Upper lobe of left lung (tissue), 6 donors: ENCODE measurements at regions not wholly inside any gene's neighbourhood (a gene's known extent, or its start where the extent isn't known, plus 50 kb on each side); places are given as distances from the start of the nearest gene placed in this dataset.

Experiments used
- ATAC-seq, 2 donors: fragments of 200-7000 bp; cut with Tn5 transposase; one replicate each; pipeline ENCODE4 v1.9.1; 2022; ENCODE audit warnings: mild to moderate bottlenecking in 2 of 2, moderate library complexity in 2 of 2; ENCODE audit not compliant: low FRiP score in 2 of 2
- DNase-seq, 2 donors: peaks; one replicate each; pipeline ENCODE4 v3.0.0-alpha.2; 2019 to 2020
- H3K27ac ChIP-seq, 4 donors: fragments of 200-600 bp; sonication (generic); one replicate each; pipeline ENCODE4 v1.5.1; 2016 to 2019
- H3K27me3 ChIP-seq, 4 donors: fragments of 200-600 bp; sonication (generic); one replicate each; pipeline ENCODE4 v1.5.1; 2017 to 2019
- H3K36me3 ChIP-seq, 4 donors: fragments of 200-600 bp; sonication (generic); one replicate each; pipeline ENCODE4 v1.5.1; 2016 to 2019
- H3K4me1 ChIP-seq, 4 donors: fragments of 200-600 bp; sonication (generic); one replicate each; pipeline ENCODE4 v1.5.1; 2018 to 2019
- H3K4me3 ChIP-seq, 4 donors: fragments of 200-600 bp; sonication (generic); one replicate each; pipeline ENCODE4 v1.5.1; 2017 to 2019; ENCODE audit warnings: mild to moderate bottlenecking in 2 of 4, moderate library complexity in 1 of 4
- H3K9me3 ChIP-seq, 4 donors: fragments of 200-600 bp; sonication (generic); one replicate each; pipeline ENCODE4 v1.5.1; 2018 to 2019
- CTCF ChIP-seq, 6 experiments: fragments of 450-650 bp in 4 of 6; fragments of 200-600 bp in 2 of 6; sonication (generic) in 2 of 6; IDR thresholded peaks; one replicate each; pipeline ENCODE4 v1.5.1; 2016 to 2019; ENCODE audit warnings: antibody characterized with exemption in 6 of 6
- EP300 ChIP-seq, 4 donors: sonication (generic); formaldehyde crosslinking; IDR thresholded peaks; one replicate each; pipeline ENCODE4 v1.5.1; 2017; ENCODE audit warnings: antibody characterized with exemption in 4 of 4, control low read depth in 2 of 4
- POLR2A ChIP-seq, 4 donors: fragments of 450-650 bp; IDR thresholded peaks; one replicate each; pipeline ENCODE4 v1.5.1; 2016 to 2017; ENCODE audit warnings: antibody characterized with exemption in 4 of 4, mild to moderate bottlenecking in 2 of 4
- POLR2AphosphoS5 ChIP-seq, 2 donors: sonication (generic); formaldehyde crosslinking; IDR thresholded peaks; one replicate each; pipeline ENCODE4 v1.5.1; 2017; ENCODE audit warnings: antibody characterized with exemption in 2 of 2
- WGBS, 2 donors: methylation state at CpG; one replicate each; pipeline ENCODE4 v1.1.5; 2017 to 2018; 5-methylcytosine and 5-hydroxymethylcytosine counted together
- donor health status: DM: no; HTN: no; CAD: no; lungs with moderate emphysema.
- donor health status: DM: no; HTN: yes; CAD: no; lungs with severe emphysema.

DNA sequence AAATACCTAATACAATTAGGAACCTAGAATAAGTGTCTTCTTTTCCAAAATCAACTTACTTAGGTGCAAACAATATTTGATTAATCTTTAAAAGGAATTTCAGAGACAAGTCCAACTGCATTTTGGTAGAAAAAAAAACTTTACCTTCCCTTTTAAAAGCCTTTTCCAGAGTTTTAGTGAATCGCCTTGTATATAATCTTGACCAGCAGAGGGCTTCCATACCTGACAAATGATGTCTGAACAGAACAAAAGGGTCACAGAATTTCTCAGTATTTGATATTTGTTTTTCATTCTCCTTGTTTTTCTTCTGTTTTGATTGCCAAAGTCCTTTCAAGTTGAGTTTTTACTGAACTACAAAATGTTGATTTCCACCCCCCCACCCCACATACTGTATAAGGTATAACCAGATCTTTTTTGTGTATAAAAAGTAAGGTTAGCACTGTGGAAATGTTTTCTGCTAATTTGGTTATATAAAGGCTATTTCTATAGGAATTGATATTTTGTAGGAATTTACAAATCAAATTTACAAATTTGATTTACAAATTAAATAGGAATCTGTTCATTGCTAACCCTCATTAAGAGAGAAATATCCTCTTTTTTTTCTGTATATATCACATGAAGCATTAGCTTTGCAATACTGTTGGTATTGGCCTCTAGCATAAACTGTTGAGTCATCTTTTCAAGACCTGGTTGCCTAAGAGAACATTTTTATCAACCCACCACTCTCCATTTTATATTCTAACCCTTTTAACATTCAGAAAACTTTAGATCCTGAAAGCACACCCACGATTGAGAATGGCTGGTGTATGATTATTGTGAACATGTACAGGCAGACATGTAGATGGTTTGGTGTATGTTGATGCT is 464.1 kb upstream of the RARB start:
- DNase-seq = no peak

GRCh38 chr3:24965706-24966385 is 462.2 kb upstream of the RARB start:
- H3K36me3 ChIP-seq = no peaks in the 10 kb centered on the region
- TF ChIP-seq POLR2AphosphoS5 (IDR thresholded peaks at IDR 0.05) = no peak
- TF ChIP-seq CTCF (IDR thresholded peaks at IDR 0.05) = no peak
- no peak for TF ChIP-seq POLR2A (IDR thresholded peaks at IDR 0.05)
- no peak for TF ChIP-seq EP300 (IDR thresholded peaks at IDR 0.05)
- no peak overlapping the region for H3K27ac ChIP-seq
- no peaks in the 10 kb centered on the region for H3K27me3 ChIP-seq
- DNase-seq (no peak), ATAC-seq (no peak)
- H3K4me1 ChIP-seq = no peaks in the 10 kb centered on the region
- no peak overlapping the region for H3K4me3 ChIP-seq
- no peaks in the 10 kb centered on the region for H3K9me3 ChIP-seq
- 77 to 81% methylated on average over 2 of the region's 2 CpGs for WGBS, 2 donors

More for the DNA sequence above, 464.1 kb upstream of the RARB start:
- Histone ChIP-seq H3K27ac (no peak overlapping the region), H3K4me3 (no peak overlapping the region), H3K9me3 (no peaks in the 10 kb centered on the region), H3K27me3 (no peaks in the 10 kb centered on the region), H3K36me3 (no peaks in the 10 kb centered on the region), H3K4me1 (no peaks in the 10 kb centered on the region)
- TF ChIP-seq CTCF (IDR thresholded peaks at IDR 0.05) (peak in 4 of 6 experiments; percentile 33 to 54 (median 44)), POLR2A (IDR thresholded peaks at IDR 0.05) (no peak)
- ATAC-seq = peak in 1 of 2 donors; percentile 50
- WGBS, 2 donors = 64 to 67% methylated on average over 2 of the region's 2 CpGs

DNA sequence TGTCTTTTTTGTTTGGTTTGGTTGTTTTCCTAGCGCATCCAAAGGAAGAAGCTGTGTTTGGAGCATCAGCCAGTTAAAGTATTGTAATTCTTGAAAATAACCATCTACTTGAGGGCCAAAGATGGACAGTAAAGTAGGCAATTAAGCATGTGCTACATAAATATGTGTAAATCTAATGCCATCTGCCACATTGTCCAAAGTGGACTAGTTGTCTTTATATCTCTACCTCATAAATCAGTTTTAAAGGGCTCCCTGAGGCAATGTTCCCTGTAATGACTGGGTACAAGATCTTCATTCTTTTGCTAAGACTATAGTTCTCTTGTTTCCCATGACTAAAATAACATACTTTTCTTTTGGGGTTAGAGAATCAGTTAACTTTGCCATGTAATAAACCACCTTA is 460.0 kb upstream of the RARB start:
- no peak for DNase-seq
- Histone ChIP-seq H3K4me3 (no peak overlapping the region), H3K4me1 (no peaks in the 10 kb centered on the region), H3K9me3 (no peaks in the 10 kb centered on the region), H3K27ac (no peak overlapping the region), H3K27me3 (no peaks in the 10 kb centered on the region), H3K36me3 (no peaks in the 10 kb centered on the region)
- 91 to 94% methylated on average over 1 of the region's 1 CpG for WGBS, 2 donors
- TF ChIP-seq POLR2AphosphoS5 (IDR thresholded peaks at IDR 0.05) (no peak), CTCF (IDR thresholded peaks at IDR 0.05) (no peak), POLR2A (IDR thresholded peaks at IDR 0.05) (no peak), EP300 (IDR thresholded peaks at IDR 0.05) (no peak)
- ATAC-seq = no peak

GRCh38 chr3:24972491-24972890 is 455.6 kb upstream of the RARB start:
- H3K4me3 ChIP-seq = no peak overlapping the region
- no peaks in the 10 kb centered on the region for H3K27me3 ChIP-seq
- 76 to 87% methylated on average over 1 of the region's 1 CpG for WGBS, 2 donors
- no peak overlapping the region for H3K27ac ChIP-seq
- H3K4me1 ChIP-seq = no peaks in the 10 kb centered on the region
- no peaks in the 10 kb centered on the region for H3K36me3 ChIP-seq
- ATAC-seq (no peak), DNase-seq (no peak)
- TF ChIP-seq POLR2AphosphoS5 (IDR thresholded peaks at IDR 0.05) (no peak), POLR2A (IDR thresholded peaks at IDR 0.05) (no peak), EP300 (IDR thresholded peaks at IDR 0.05) (no peak), CTCF (IDR thresholded peaks at IDR 0.05) (no peak)
- no peaks in the 10 kb centered on the region for H3K9me3 ChIP-seq
